Loucy (cell line): ENCODE measurements at regions not wholly inside any gene's neighbourhood (a gene's known extent, or its start where the extent isn't known, plus 50 kb on each side); places are given as distances from the start of the nearest gene placed in this dataset.

ENCODE experiments used
- EZH2phosphoT487 ChIP-seq: fragments of 200-600 bp; IDR thresholded peaks from 2 replicates; pipeline ENCODE4 v1.6.1; 2018; ENCODE audit warnings: antibody characterized with exemption, mild to moderate bottlenecking, moderate library complexity, borderline replicate concordance
- TF ChIP-seq, protein P1 (sequence below): fragments of 200-600 bp; sonication (generic); conservative IDR thresholded peaks from 2 replicates; pipeline ENCODE4 v1.5.1; 2014; ENCODE audit warnings: mild to moderate bottlenecking, antibody characterized with exemption, low read length

DNA sequence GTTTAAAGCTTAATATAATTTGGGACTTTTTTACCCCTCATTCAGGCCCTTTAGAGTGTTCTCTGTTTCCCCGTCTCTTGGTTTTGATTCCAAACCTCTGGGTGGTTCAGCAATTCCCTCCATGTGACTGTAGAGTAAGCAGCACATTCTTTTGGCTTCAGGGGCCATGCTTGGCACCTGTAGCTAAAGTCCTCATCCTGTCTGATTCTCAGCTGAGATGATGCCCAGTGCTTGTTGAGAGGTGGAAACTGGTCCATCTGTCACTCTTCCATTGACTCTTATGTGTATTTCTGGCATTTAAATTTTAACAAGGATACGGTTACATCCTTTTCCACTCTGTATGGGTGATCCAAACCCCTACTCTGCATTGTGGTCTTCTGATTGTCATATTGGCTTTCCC, 127.1 kb downstream of the DIO2 start:
- TF ChIP-seq, protein P1, sequence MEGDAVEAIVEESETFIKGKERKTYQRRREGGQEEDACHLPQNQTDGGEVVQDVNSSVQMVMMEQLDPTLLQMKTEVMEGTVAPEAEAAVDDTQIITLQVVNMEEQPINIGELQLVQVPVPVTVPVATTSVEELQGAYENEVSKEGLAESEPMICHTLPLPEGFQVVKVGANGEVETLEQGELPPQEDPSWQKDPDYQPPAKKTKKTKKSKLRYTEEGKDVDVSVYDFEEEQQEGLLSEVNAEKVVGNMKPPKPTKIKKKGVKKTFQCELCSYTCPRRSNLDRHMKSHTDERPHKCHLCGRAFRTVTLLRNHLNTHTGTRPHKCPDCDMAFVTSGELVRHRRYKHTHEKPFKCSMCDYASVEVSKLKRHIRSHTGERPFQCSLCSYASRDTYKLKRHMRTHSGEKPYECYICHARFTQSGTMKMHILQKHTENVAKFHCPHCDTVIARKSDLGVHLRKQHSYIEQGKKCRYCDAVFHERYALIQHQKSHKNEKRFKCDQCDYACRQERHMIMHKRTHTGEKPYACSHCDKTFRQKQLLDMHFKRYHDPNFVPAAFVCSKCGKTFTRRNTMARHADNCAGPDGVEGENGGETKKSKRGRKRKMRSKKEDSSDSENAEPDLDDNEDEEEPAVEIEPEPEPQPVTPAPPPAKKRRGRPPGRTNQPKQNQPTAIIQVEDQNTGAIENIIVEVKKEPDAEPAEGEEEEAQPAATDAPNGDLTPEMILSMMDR = no peak
- no peak for TF ChIP-seq EZH2phosphoT487
